Right cardiac atrium (tissue), 5 donors: ENCODE measurements at regions not wholly inside any gene's neighbourhood (a gene's known extent, or its start where the extent isn't known, plus 50 kb on each side); places are given as distances from the start of the nearest gene placed in this dataset.

ENCODE experiments used
- ATAC-seq, 2 donors: fragments of 200-7000 bp; cut with Tn5 transposase; one replicate each; pipeline versions ENCODE4 v1.8.0 to v1.9.1; 2020; ENCODE audit warnings: moderate library complexity in 2 of 2, mild to moderate bottlenecking in 1 of 2
- DNase-seq, 3 donors: peaks; one replicate each; pipeline ENCODE4 v3.0.0-alpha.2; 2020
- H3K27ac ChIP-seq: one replicate; pipeline ENCODE4 v1.5.1; 2013; ENCODE audit warnings: mild to moderate bottlenecking, low read length, control low read depth, moderate library complexity
- H3K27me3 ChIP-seq: one replicate; pipeline ENCODE4 v1.6.1; 2013; ENCODE audit not compliant: control insufficient read depth, insufficient read depth
- H3K4me1 ChIP-seq: one replicate; pipeline ENCODE4 v1.6.1; 2013; ENCODE audit warnings: low read length; ENCODE audit not compliant: control insufficient read depth, insufficient read depth
- H3K4me3 ChIP-seq: one replicate; pipeline ENCODE4 v1.5.1; 2013; ENCODE audit warnings: low read length, control low read depth
- H3K9me3 ChIP-seq: one replicate; pipeline ENCODE4 v1.6.1; 2013; ENCODE audit warnings: low read length; ENCODE audit not compliant: control insufficient read depth
- WGBS: extraction: QIAGEN DNeasy Blood & Tissue Kit; methylation state at CpG from one replicate; pipeline ENCODE4 v1.1.7; 2013; 5-methylcytosine and 5-hydroxymethylcytosine counted together
- intact Hi-C, 4 donors: fragments of 100-400 bp; cut with DNase I; formaldehyde crosslinking; loops; one replicate each; pipeline versions ENCODE4 v1.11.0 to v1.14.0; 2022 to 2023
- donor health status: healthy with polysubstance abuse.
- donor health status: DM: no; HTN: yes; CAD: no.
- donor health status: DM: no; HTN: no; CAD: no.
- donor health status: DM: no; HTN: yes; CAD: no; lungs with severe emphysema.
- donor health status: DM: yes; HTN: yes; CAD: no.

- no peak overlapping the region for H3K27ac ChIP-seq
- H3K27me3 ChIP-seq: no peaks in the 10 kb centered on the region
- 92% methylated on average over 2 of the region's 2 CpGs for WGBS
- H3K4me1 ChIP-seq: no peaks in the 10 kb centered on the region
- DNase-seq: no peak
- H3K4me3 ChIP-seq: no peak overlapping the region
- ATAC-seq: no peak
- H3K9me3 ChIP-seq: no peaks in the 10 kb centered on the region
- intact Hi-C loops: no loop called here
Observed at GRCh38 chr1:168455764-168456163, 88.0 kb downstream of the XCL2 start.

- H3K27ac ChIP-seq: no peak overlapping the region
- no peak for ATAC-seq
- H3K4me1 ChIP-seq: no peaks in the 10 kb centered on the region
- H3K9me3 ChIP-seq: no peaks in the 10 kb centered on the region
- WGBS: 65% methylated on average over 1 of the region's 1 CpG
- H3K4me3 ChIP-seq: no peak overlapping the region
- DNase-seq: no peak
- no peaks in the 10 kb centered on the region for H3K27me3 ChIP-seq
- intact Hi-C loops: loop anchor here in 1 of 4 donors (5.0 kb wide), 1 partner anchor 73 kb away; no protein-coding TSS in a partner anchor
Observed at GRCh38 chr1:168454211-168454815, 89.5 kb downstream of the XCL2 start.

- Histone ChIP-seq H3K27me3 (no peaks in the 10 kb centered on the region), H3K9me3 (no peaks in the 10 kb centered on the region), H3K4me1 (no peaks in the 10 kb centered on the region), H3K27ac (no peak overlapping the region), H3K4me3 (no peak overlapping the region)
- 93% methylated on average over 4 of the region's 4 CpGs for WGBS
- intact Hi-C loops: loop anchor here in 1 of 4 donors (5.0 kb wide), 1 partner anchor 74 kb away; no protein-coding TSS in a partner anchor
- no peak for DNase-seq
- no peak for ATAC-seq
Observed at GRCh38 chr1:168453056-168453455, 90.7 kb downstream of the XCL2 start.

- no peak for ATAC-seq
- WGBS: 62% methylated on average over 1 of the region's 1 CpG
Observed at GRCh38 chr1:168452329-168452728, 91.5 kb downstream of the XCL2 start.

GRCh38 chr1:168447871-168448270 is 95.9 kb downstream of the XCL2 start:
- H3K27me3 ChIP-seq: no peaks in the 10 kb centered on the region
- no peaks in the 10 kb centered on the region for H3K9me3 ChIP-seq
- ATAC-seq (no peak), DNase-seq (no peak)
- 85% methylated on average over 1 of the region's 1 CpG for WGBS
- H3K27ac ChIP-seq: no peak overlapping the region
- intact Hi-C loops: loop anchor here in 1 of 4 donors (10.0 kb wide), 2 partner anchors 127 to 897 kb away; partner anchors contain the start of gene XCL1
- no peaks in the 10 kb centered on the region for H3K4me1 ChIP-seq
- no peak overlapping the region for H3K4me3 ChIP-seq

More at GRCh38 chr1:168452329-168452728, 91.5 kb downstream of the XCL2 start:
- H3K27me3 ChIP-seq: no peaks in the 10 kb centered on the region
- DNase-seq: no peak
- H3K4me1 ChIP-seq: no peaks in the 10 kb centered on the region
- no peaks in the 10 kb centered on the region for H3K9me3 ChIP-seq
- H3K4me3 ChIP-seq: no peak overlapping the region
- H3K27ac ChIP-seq: no peak overlapping the region
- intact Hi-C loops: loop anchor here in 1 of 4 donors (5.0 kb wide), 1 partner anchor 75 kb away; no protein-coding TSS in a partner anchor

GRCh38 chr1:168446081-168446480 is 97.7 kb downstream of the XCL2 start:
- 88% methylated on average over 5 of the region's 5 CpGs for WGBS
- intact Hi-C loops: loop anchor here in 1 of 4 donors (10.0 kb wide), 2 partner anchors 129 to 899 kb away; partner anchors contain the start of gene XCL1
- Histone ChIP-seq H3K27ac (no peak overlapping the region), H3K4me3 (no peak overlapping the region), H3K4me1 (no peaks in the 10 kb centered on the region), H3K9me3 (no peaks in the 10 kb centered on the region), H3K27me3 (no peaks in the 10 kb centered on the region)
- ATAC-seq (no peak), DNase-seq (no peak)

GRCh38 chr1:168443899-168444298 is 99.9 kb downstream of the XCL2 start:
- WGBS: 95% methylated on average over 5 of the region's 5 CpGs
- DNase-seq (no peak), ATAC-seq (no peak)
- Histone ChIP-seq H3K27ac (no peak overlapping the region), H3K4me1 (no peaks in the 10 kb centered on the region), H3K27me3 (no peaks in the 10 kb centered on the region), H3K9me3 (no peaks in the 10 kb centered on the region), H3K4me3 (no peak overlapping the region)
- intact Hi-C loops: loop anchor here in 1 of 4 donors (10.0 kb wide), 2 partner anchors 131 to 901 kb away; partner anchors contain the start of gene XCL1

GRCh38 chr1:168443356-168443755 is 100.4 kb downstream of the XCL2 start:
- ATAC-seq: no peak
- DNase-seq: no peak
- Histone ChIP-seq H3K4me3 (no peak overlapping the region), H3K9me3 (no peaks in the 10 kb centered on the region), H3K4me1 (no peaks in the 10 kb centered on the region), H3K27ac (no peak overlapping the region), H3K27me3 (no peaks in the 10 kb centered on the region)
- WGBS: 80% methylated on average over 3 of the region's 3 CpGs
- intact Hi-C loops: loop anchor here in 1 of 4 donors (10.0 kb wide), 2 partner anchors 131 to 901 kb away; partner anchors contain the start of gene XCL1

GRCh38 chr1:168442931-168443330 is 100.9 kb downstream of the XCL2 start:
- Histone ChIP-seq H3K27me3 (no peaks in the 10 kb centered on the region), H3K4me1 (no peaks in the 10 kb centered on the region), H3K9me3 (no peaks in the 10 kb centered on the region), H3K27ac (no peak overlapping the region), H3K4me3 (no peak overlapping the region)
- DNase-seq: no peak
- ATAC-seq: no peak
- intact Hi-C loops: loop anchor here in 1 of 4 donors (10.0 kb wide), 2 partner anchors 132 to 902 kb away; partner anchors contain the start of gene XCL1
- WGBS: 86% methylated on average over 2 of the region's 2 CpGs

GRCh38 chr1:168441745-168442144 is 102.1 kb downstream of the XCL2 start:
- no peaks in the 10 kb centered on the region for H3K9me3 ChIP-seq
- no peaks in the 10 kb centered on the region for H3K27me3 ChIP-seq
- H3K27ac ChIP-seq: no peak overlapping the region
- intact Hi-C loops: loop anchor here in 1 of 4 donors (10.0 kb wide), 2 partner anchors 133 to 903 kb away; partner anchors contain the start of gene XCL1
- WGBS: 55% methylated on average over 3 of the region's 3 CpGs
- ATAC-seq: no peak
- no peaks in the 10 kb centered on the region for H3K4me1 ChIP-seq
- H3K4me3 ChIP-seq: no peak overlapping the region
- DNase-seq: no peak
